ENCODE measurements at regions not wholly inside any gene's neighbourhood (a gene's known extent, or its start where the extent isn't known, plus 50 kb on each side); places are given as distances from the start of the nearest gene placed in this dataset.

- TF ChIP-seq CTCF (IDR thresholded peaks at IDR 0.05): no peak
- no peak for TF ChIP-seq POLR2A (IDR thresholded peaks at IDR 0.05)
Observed at GRCh38 chr18:28269750-28270149, 92.8 kb upstream of the CDH2 start.

Data from lower leg skin (tissue), 3 donors.